ENCODE measurements at regions not wholly inside any gene's neighbourhood (a gene's known extent, or its start where the extent isn't known, plus 50 kb on each side); places are given as distances from the start of the nearest gene placed in this dataset.
"Not testable (repeated sequence)": the region's sequence is repeated elsewhere in the genome, so short reads cannot be mapped to it uniquely, and the experiment has no call there.

DNA sequence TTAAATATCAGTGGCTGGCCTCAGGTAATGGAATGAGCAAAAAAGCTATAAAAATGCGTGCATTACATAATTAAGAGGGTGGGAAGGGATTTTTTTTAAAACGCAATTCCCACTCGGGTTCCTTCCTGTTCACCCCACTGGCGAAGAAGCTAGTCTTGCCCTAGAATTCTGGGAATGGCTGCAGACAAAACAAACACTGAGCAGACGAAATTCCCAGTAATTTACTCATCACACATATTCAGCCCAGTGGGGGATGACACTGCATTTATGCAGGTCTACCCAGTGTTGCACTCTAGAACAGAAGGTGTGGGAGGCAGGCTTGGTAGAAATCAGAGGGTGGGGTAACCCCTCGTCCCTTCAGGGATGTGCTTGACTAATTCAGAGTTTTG lies 2695.0 kb upstream of the DEFB115 start:
- Histone ChIP-seq H3K27me3 (no peaks in the 10 kb centered on the region), H3K9ac (ENCODE audit: low read depth in 2 of 2, low read length in 2 of 2) (no peak overlapping the region), H3K9me3 (no peaks in the 10 kb centered on the region), H3K36me3 (no peaks in the 10 kb centered on the region), H3K4me3 (no peak overlapping the region), H3K4me1 (no peaks in the 10 kb centered on the region), H3K27ac (no peak overlapping the region)
- intact Hi-C loops (cut with DNase I) = no loop called here
- DNase-seq = no peak
- no peak for TF ChIP-seq CTCF (IDR thresholded peaks at IDR 0.05)

- H3K9ac ChIP-seq (ENCODE audit: low read depth in 2 of 2, low read length in 2 of 2); intact Hi-C loops (cut with DNase I); DNase-seq; H3K27me3 ChIP-seq; H3K36me3 ChIP-seq; H3K4me1 ChIP-seq; H3K4me3 ChIP-seq; H3K27ac ChIP-seq; H3K9me3 ChIP-seq: not testable (repeated sequence)
These were observed 2694.5 kb upstream of the DEFB115 start for GRCh38 chr20:28562899-28563521.

GRCh38 chr20:28564024-28564423 lies 2693.4 kb upstream of the DEFB115 start:
- H3K4me1 ChIP-seq; H3K27ac ChIP-seq; DNase-seq; H3K9ac ChIP-seq (ENCODE audit: low read depth in 2 of 2, low read length in 2 of 2); H3K27me3 ChIP-seq; H3K9me3 ChIP-seq; intact Hi-C loops (cut with DNase I); H3K4me3 ChIP-seq; H3K36me3 ChIP-seq: not testable (repeated sequence)

DNA sequence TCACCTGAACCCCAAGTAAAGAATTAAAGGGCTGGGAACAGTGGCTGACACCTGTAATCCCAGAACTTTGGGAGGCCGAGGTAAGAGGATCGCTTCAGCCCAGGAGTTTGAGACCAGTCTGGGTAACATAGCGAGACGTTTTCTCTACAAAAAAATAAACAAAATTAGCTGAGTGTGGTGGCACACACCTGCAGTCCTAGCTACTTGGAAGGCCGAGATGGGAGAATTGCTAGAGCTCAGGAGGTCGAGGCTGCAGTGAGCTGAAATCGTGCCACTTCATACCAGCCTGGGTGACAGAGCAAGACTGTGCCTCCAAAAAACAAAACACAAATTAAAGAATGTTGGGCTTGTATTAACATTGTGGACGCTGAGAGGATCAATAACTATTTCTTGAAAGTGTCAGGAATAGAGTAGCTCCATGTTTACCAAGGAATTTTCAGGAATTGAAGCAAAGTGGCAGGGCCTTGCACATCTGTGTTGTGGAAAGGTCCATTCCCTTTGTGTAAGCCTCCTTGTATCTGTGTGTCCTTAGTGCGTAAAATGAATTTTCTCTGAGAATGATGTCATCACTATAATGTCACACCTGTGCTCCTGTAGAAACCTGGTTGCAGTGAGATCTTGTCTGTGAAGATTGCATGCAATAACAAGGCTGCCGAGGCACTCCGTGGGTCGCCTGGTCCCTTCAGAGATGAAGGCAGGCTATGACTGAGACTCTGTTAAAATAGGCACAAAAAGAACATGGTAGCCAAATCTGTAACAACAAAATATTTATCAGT lies 2692.6 kb upstream of the DEFB115 start:
- DNase-seq; H3K4me3 ChIP-seq; H3K36me3 ChIP-seq; H3K27me3 ChIP-seq; intact Hi-C loops (cut with DNase I); H3K4me1 ChIP-seq; H3K9ac ChIP-seq (ENCODE audit: low read depth in 2 of 2, low read length in 2 of 2); H3K27ac ChIP-seq; H3K9me3 ChIP-seq: not testable (repeated sequence)

DNA sequence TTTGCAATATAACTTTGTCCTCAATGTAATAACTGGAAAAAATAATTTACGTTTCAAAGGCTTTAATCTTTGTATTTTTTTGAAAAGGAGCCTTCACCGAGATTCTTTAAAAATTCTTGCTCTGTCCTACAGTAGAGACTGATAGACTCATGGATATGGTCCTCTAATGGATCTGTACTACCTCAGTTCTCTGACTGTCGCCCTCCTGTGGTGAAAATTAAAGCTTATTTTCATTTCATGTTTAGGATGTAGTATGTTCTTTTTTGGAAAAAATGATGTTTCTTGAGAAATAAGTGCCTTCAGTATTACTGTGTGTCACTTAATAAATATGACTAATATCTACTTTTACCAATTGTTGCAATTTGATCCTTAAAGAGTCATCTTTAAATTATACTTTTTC lies 2681.5 kb upstream of the DEFB115 start:
- H3K4me3 ChIP-seq; H3K27ac ChIP-seq; H3K9ac ChIP-seq (ENCODE audit: low read depth in 2 of 2, low read length in 2 of 2); intact Hi-C loops (cut with DNase I); H3K9me3 ChIP-seq; H3K27me3 ChIP-seq; H3K36me3 ChIP-seq; H3K4me1 ChIP-seq; DNase-seq: not testable (repeated sequence)

GRCh38 chr20:28591680-28592079 lies 2665.8 kb upstream of the DEFB115 start:
- intact Hi-C loops (cut with DNase I); H3K27me3 ChIP-seq; H3K27ac ChIP-seq; DNase-seq; H3K9ac ChIP-seq (ENCODE audit: low read depth in 2 of 2, low read length in 2 of 2); H3K9me3 ChIP-seq; H3K36me3 ChIP-seq; H3K4me1 ChIP-seq; H3K4me3 ChIP-seq: not testable (repeated sequence)

DNA sequence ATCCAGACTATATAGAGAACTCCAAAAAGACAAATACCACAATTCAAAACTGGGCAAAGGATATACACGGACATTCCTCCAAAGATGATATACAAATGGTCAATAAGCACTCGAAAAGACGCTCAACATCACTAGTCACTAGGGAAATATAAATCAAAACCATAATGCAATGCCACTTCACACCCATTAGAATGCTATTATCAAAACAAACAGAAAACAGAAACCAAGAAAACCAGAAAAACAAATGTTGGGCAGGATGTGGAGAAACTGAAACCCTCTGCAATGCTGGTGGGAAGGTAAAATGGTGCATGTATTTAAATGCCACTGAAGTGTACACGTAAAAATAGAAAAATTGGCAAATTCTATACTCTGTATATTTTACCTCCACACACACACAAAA lies 2664.1 kb upstream of the DEFB115 start:
- H3K27me3 ChIP-seq; H3K36me3 ChIP-seq; DNase-seq; H3K27ac ChIP-seq; H3K9me3 ChIP-seq; H3K4me3 ChIP-seq; H3K4me1 ChIP-seq; H3K9ac ChIP-seq (ENCODE audit: low read depth in 2 of 2, low read length in 2 of 2); intact Hi-C loops (cut with DNase I): not testable (repeated sequence)

GRCh38 chr20:28594476-28594875 lies 2663.0 kb upstream of the DEFB115 start:
- H3K27ac ChIP-seq; H3K36me3 ChIP-seq; H3K27me3 ChIP-seq; H3K9ac ChIP-seq (ENCODE audit: low read depth in 2 of 2, low read length in 2 of 2); H3K4me1 ChIP-seq; H3K9me3 ChIP-seq; intact Hi-C loops (cut with DNase I); H3K4me3 ChIP-seq; DNase-seq: not testable (repeated sequence)

DNA sequence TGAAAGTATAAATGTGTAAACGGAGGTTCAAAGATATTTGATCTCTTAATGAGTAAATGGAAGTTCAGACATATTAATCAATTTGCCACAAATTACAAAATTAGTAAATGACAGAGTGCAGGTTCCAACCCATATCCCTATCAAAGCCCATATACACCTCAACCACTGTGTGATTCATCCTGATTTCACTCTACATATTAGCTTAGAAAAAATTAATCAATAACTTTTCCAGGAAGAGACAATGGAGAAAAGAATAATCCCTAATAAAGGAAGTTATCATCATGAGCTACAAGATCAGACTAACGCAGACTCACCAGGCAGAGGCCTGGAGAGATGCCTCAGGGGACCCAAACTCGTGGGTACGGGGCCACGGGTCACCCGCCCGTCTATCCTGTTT lies 2655.5 kb upstream of the DEFB115 start:
- H3K9ac ChIP-seq (ENCODE audit: low read depth in 2 of 2, low read length in 2 of 2); H3K27me3 ChIP-seq; intact Hi-C loops (cut with DNase I); H3K36me3 ChIP-seq; DNase-seq; H3K9me3 ChIP-seq; H3K4me1 ChIP-seq: not testable (repeated sequence)
- peak overlapping the region; percentile 22 for H3K27ac ChIP-seq
- peak overlapping the region; percentile 48 for H3K4me3 ChIP-seq
